IMR-90 (cell line): ENCODE measurements at regions not wholly inside any gene's neighbourhood (a gene's known extent, or its start where the extent isn't known, plus 50 kb on each side); places are given as distances from the start of the nearest gene placed in this dataset.

Source experiments
- ATAC-seq: fragments of 200-7000 bp; cut with Tn5 transposase; 2 replicates; pipeline ENCODE4 v1.9.1; 2020; ENCODE audit warnings: low read depth, mild to moderate bottlenecking, moderate library complexity
- BruUV-seq: library from RNA; stranded (reverse); fragments of 400-500 nt; replicated peaks from 2 replicates; lab custom pipeline; 2021; lab: Mats Ljungman, UMichigan
- CTCF ChIA-PET: fragments of 300-600 bp; formaldehyde crosslinking; extraction: SDS; loops from one replicate; lab custom pipeline; 2021; ENCODE audit warnings: antibody characterized with exemption; lab: Yijun Ruan, JAX
- POLR2A ChIA-PET: fragments of 300-600 bp; sonication (Branson Sonifier 250); formaldehyde crosslinking; loops from one replicate; lab custom pipeline; 2022; ENCODE audit warnings: antibody characterized with exemption; ENCODE audit not compliant: unreplicated experiment; lab: Charles Lee
- DNase-seq: peaks from one replicate; pipeline ENCODE4 v3.0.0; 2013
- H2AFZ ChIP-seq: replicated peaks from 2 replicates; pipeline ENCODE3; 2013; ENCODE audit warnings: low read length, mild to moderate bottlenecking; ENCODE audit not compliant: poor library complexity
- H2AK5ac ChIP-seq: 2 replicates; pipeline ENCODE4 v1.6.1; 2013; ENCODE audit warnings: low read depth, low read length, inconsistent platforms
- H2AK9ac ChIP-seq: replicated peaks from 2 replicates; pipeline ENCODE3; 2013; ENCODE audit warnings: mild to moderate bottlenecking, low read depth, low read length, moderate library complexity; ENCODE audit not compliant: poor library complexity
- H2BK120ac ChIP-seq: 2 replicates; pipeline ENCODE4 v1.6.1; 2013; ENCODE audit warnings: low read depth, low read length, inconsistent platforms
- H2BK15ac ChIP-seq: 3 replicates; pipeline ENCODE4 v1.6.1; 2013; ENCODE audit warnings: low read depth, low read length, inconsistent platforms
- H2BK20ac ChIP-seq: 2 replicates; pipeline ENCODE4 v1.6.1; 2013; ENCODE audit warnings: low read depth, mild to moderate bottlenecking, inconsistent platforms, low read length, moderate library complexity
- H2BK5ac ChIP-seq: 2 replicates; pipeline ENCODE4 v1.6.1; 2013; ENCODE audit warnings: mild to moderate bottlenecking, low read depth, low read length, inconsistent platforms; ENCODE audit not compliant: poor library complexity, severe bottlenecking
- H3K14ac ChIP-seq: replicated peaks from 2 replicates; pipeline ENCODE4 v1.6.1; 2013; ENCODE audit warnings: low read depth, low read length, inconsistent platforms
- H3K18ac ChIP-seq: 2 replicates; pipeline ENCODE4 v1.6.1; 2013; ENCODE audit warnings: low read depth, low read length, control low read depth
- H3K23ac ChIP-seq: 2 replicates; pipeline ENCODE4 v1.6.1; 2013; ENCODE audit warnings: low read depth, low read length, inconsistent platforms
- H3K27ac ChIP-seq: 2 replicates; pipeline ENCODE4 v1.5.1; 2013; ENCODE audit warnings: mild to moderate bottlenecking, control low read depth, low read length; ENCODE audit not compliant: insufficient read depth
- H3K27me3 ChIP-seq: 2 replicates; pipeline ENCODE4 v1.6.1; 2013; ENCODE audit warnings: low read length; ENCODE audit not compliant: control insufficient read depth, insufficient read depth
- H3K36me3 ChIP-seq: 2 replicates; pipeline ENCODE4 v1.6.1; 2013; ENCODE audit warnings: low read length, mixed read lengths; ENCODE audit not compliant: control insufficient read depth, insufficient read depth
- H3K4ac ChIP-seq: 2 replicates; pipeline ENCODE4 v1.6.1; 2013; ENCODE audit warnings: low read depth, low read length, inconsistent platforms
- H3K4me1 ChIP-seq: 2 replicates; pipeline ENCODE4 v1.6.1; 2013; ENCODE audit warnings: low read length, mixed read lengths; ENCODE audit not compliant: control insufficient read depth, insufficient read depth
- H3K4me2 ChIP-seq: 2 replicates; pipeline ENCODE4 v1.6.1; 2013; ENCODE audit warnings: low read depth, mild to moderate bottlenecking, control low read depth, low read length, moderate library complexity
- H3K4me3 ChIP-seq: 2 replicates; pipeline ENCODE4 v1.5.1; 2013; ENCODE audit warnings: low read depth, mild to moderate bottlenecking, control low read depth, low read length, moderate library complexity; ENCODE audit not compliant: insufficient read depth
- H3K56ac ChIP-seq: 2 replicates; pipeline ENCODE4 v1.6.1; 2013; ENCODE audit warnings: low read length, inconsistent platforms; ENCODE audit not compliant: insufficient read depth; ENCODE audit errors: extremely low read depth
- H3K79me1 ChIP-seq, 2 experiments: 2 replicates each; pipeline ENCODE4 v1.6.1; 2013; ENCODE audit warnings: low read length in 2 of 2, inconsistent platforms in 1 of 2, low read depth in 1 of 2
- H3K9ac ChIP-seq: 2 replicates; pipeline ENCODE4 v1.6.1; 2013; ENCODE audit warnings: low read depth, low read length, control low read depth
- H3K9me1 ChIP-seq: 2 replicates; pipeline ENCODE4 v1.6.1; 2013; ENCODE audit warnings: low read length, inconsistent platforms; ENCODE audit not compliant: insufficient read depth
- H3K9me3 ChIP-seq: 2 replicates; pipeline ENCODE4 v1.6.1; 2013; ENCODE audit warnings: low read length; ENCODE audit not compliant: control insufficient read depth, insufficient read depth
- H4K20me1 ChIP-seq: 2 replicates; pipeline ENCODE4 v1.6.1; 2013; ENCODE audit warnings: low read length, inconsistent platforms; ENCODE audit not compliant: insufficient read depth
- H4K5ac ChIP-seq: 2 replicates; pipeline ENCODE4 v1.6.1; 2013; ENCODE audit warnings: mild to moderate bottlenecking, low read depth, low read length, control low read depth
- H4K8ac ChIP-seq, 2 experiments: 2 replicates each; pipeline ENCODE4 v1.6.1; 2013; ENCODE audit warnings: low read depth in 2 of 2, low read length in 2 of 2, control low read depth in 1 of 2, inconsistent platforms in 1 of 2
- H4K91ac ChIP-seq: 2 replicates; pipeline ENCODE4 v1.6.1; 2013; ENCODE audit warnings: low read depth, low read length, inconsistent platforms; ENCODE audit not compliant: insufficient read depth
- CHD1 ChIP-seq: IDR thresholded peaks from 2 replicates; pipeline ENCODE4 v1.6.1; 2012; ENCODE audit warnings: low read depth, low read length, improper control_type of control experiment
- CTCF ChIP-seq: conservative IDR thresholded peaks from 2 replicates; pipeline ENCODE4 v1.5.1; 2012; ENCODE audit warnings: mild to moderate bottlenecking, low read depth, low read length, improper control_type of control experiment
- FOS ChIP-seq: fragments of 150-350 bp; IDR thresholded peaks from 2 replicates; pipeline ENCODE4 v1.6.1; 2016; ENCODE audit warnings: low read depth, low read length
- MXI1 ChIP-seq: IDR thresholded peaks from 2 replicates; pipeline ENCODE4 v1.6.1; 2012; ENCODE audit warnings: low read depth, mild to moderate bottlenecking, low read length, moderate library complexity, borderline replicate concordance
- NFE2L2 ChIP-seq: fragments of 150-350 bp; IDR thresholded peaks from 2 replicates; pipeline ENCODE4 v1.6.1; 2016; ENCODE audit warnings: low read depth, mild to moderate bottlenecking, low read length
- POLR2A ChIP-seq: IDR thresholded peaks from 2 replicates; pipeline ENCODE4 v1.6.1; 2012; ENCODE audit warnings: mild to moderate bottlenecking, low read depth, low read length
- RAD21 ChIP-seq: IDR thresholded peaks from 2 replicates; pipeline ENCODE4 v1.6.1; 2012; ENCODE audit warnings: low read length, improper control_type of control experiment
- RCOR1 ChIP-seq: IDR thresholded peaks from 2 replicates; pipeline ENCODE4 v1.6.1; 2012; ENCODE audit warnings: mild to moderate bottlenecking, low read length, improper control_type of control experiment; ENCODE audit not compliant: insufficient replicate concordance
- WGBS, 2 experiments: methylation state at CpG; one replicate each; pipeline versions ENCODE4 v1.1.5 to v1.1.7; 2013; ENCODE audit warnings: missing lambda C conversion rate in 2 of 2; ENCODE audit not compliant: insufficient read length in 1 of 2; ENCODE audit errors: extremely low coverage in 2 of 2; 5-methylcytosine and 5-hydroxymethylcytosine counted together
- dilution Hi-C: fragments of 300-500 bp; cut with HindIII; formaldehyde crosslinking; loops from one replicate; pipeline ENCODE4 v1.14.3; 2018; ENCODE audit warnings: low sequenced_read_pairs; ENCODE audit not compliant: unreplicated experiment
- in situ Hi-C: fragments of 300-500 bp; cut with MboI; formaldehyde crosslinking; loops from 3 replicates; pipeline ENCODE4 v1.14.3; 2019; ENCODE audit warnings: low sequenced_read_pairs, inconsistent platforms, mixed read lengths
- intact Hi-C: fragments of 100-400 bp; cut with micrococcal nuclease; formaldehyde crosslinking; loops from 2 replicates; pipeline ENCODE4 v1.10.0; 2022

- H4K91ac ChIP-seq = no peak overlapping the region
- no peak overlapping the region for H3K18ac ChIP-seq
- TF ChIP-seq NFE2L2 (no peak), MXI1 (no peak), POLR2A (no peak), CTCF (no peak), FOS (no peak), CHD1 (no peak), RAD21 (no peak), RCOR1 (no peak)
- H2AFZ ChIP-seq = peak overlapping the region; percentile 64
- no peak overlapping the region for H4K5ac ChIP-seq
- no peak overlapping the region for H4K8ac ChIP-seq
- H2AK5ac ChIP-seq = no peak overlapping the region
- peak; percentile 13 for DNase-seq
- no peak overlapping the region for H2BK20ac ChIP-seq
- 0 out of 2 replicates have a peak, but pooled peaks cover 3% of the 10 kb centered on the region for H3K9me1 ChIP-seq
- H3K4me3 ChIP-seq = no peak overlapping the region
- no peaks in the 10 kb centered on the region for H4K20me1 ChIP-seq
- H3K27ac ChIP-seq = no peak overlapping the region
- no peak overlapping the region for H2BK5ac ChIP-seq
- no peaks in the 10 kb centered on the region for H3K79me1 ChIP-seq
- peak; percentile 27; the same call in 1 of the 2 replicates for ATAC-seq
- in situ Hi-C loops = no loop called here
- 0 out of 2 replicates have a peak overlapping the region, but pooled peaks have one; percentile 0 for H2BK120ac ChIP-seq
- WGBS, 2 experiments = no CpG with 5 or more reads among the region's 10 CpGs
- H3K9ac ChIP-seq = no peak overlapping the region
- peak overlapping the region; percentile 25; the same call in 1 of the 2 replicates for H3K4ac ChIP-seq
- no peaks in the 10 kb centered on the region for H3K9me3 ChIP-seq
- ChIA-PET POLR2A (no interaction called here), CTCF (interaction anchor here (1.1 kb wide), 1 partner anchor 294 kb away, joined by 3 read pairs; no protein-coding TSS in a partner anchor)
- no peaks in the 10 kb centered on the region for H3K36me3 ChIP-seq
- no TSS peak for BruUV-seq
- H3K4me2 ChIP-seq = no peak overlapping the region
- dilution Hi-C loops = no loop called here
- H3K27me3 ChIP-seq = no peaks in the 10 kb centered on the region
- H2BK15ac ChIP-seq = no peak overlapping the region
- intact Hi-C loops = no loop called here
- no peak overlapping the region for H3K23ac ChIP-seq
- H3K4me1 ChIP-seq = no peaks in the 10 kb centered on the region
- no peak overlapping the region for H3K56ac ChIP-seq
- no peak overlapping the region for H2AK9ac ChIP-seq
- peak overlapping the region; percentile 2; the same call in 1 of the 2 replicates for H3K14ac ChIP-seq
Measured at GRCh38 chr20:51994751-51995417, 192.6 kb upstream of the SALL4 start.
